ENCODE measurements at regions not wholly inside any gene's neighbourhood (a gene's known extent, or its start where the extent isn't known, plus 50 kb on each side); places are given as distances from the start of the nearest gene placed in this dataset.

DNA sequence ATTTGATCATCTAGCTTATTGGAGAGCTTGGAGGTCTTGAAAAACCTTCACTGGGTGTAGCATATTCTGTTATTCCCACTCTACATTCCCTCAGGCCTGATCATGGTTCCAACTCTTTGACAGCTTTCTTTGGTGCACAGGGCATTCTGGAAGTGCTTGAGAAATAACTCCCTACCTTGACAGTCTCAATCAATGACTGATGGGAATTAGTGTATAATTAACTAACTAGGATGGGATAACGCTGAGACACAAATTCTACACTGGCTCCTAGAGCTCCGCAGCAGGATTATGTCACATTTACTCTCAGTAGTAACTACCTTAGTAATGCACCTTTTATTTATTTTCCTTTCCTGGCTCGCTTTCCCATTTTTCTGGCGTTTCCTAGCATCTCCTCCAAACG lies 236.4 kb downstream of the MAP2K6 start:
- Mint-ChIP-seq H3K36me3 (ENCODE audit: unreplicated experiment) (no peaks in the 10 kb centered on the region), H3K27me3 (ENCODE audit: unreplicated experiment) (peaks cover 5% of the 10 kb centered on the region), H3K9me3 (ENCODE audit: unreplicated experiment) (peaks cover 4% of the 10 kb centered on the region), H3K27ac (ENCODE audit: unreplicated experiment) (no peak overlapping the region), H3K4me3 (ENCODE audit: unreplicated experiment) (no peak overlapping the region), H3K4me1 (ENCODE audit: unreplicated experiment) (peaks cover 19% of the 10 kb centered on the region)
- DNase-seq (ENCODE audit: extremely low spot score, unreplicated experiment): no peak
- TF ChIP-seq, protein P1, sequence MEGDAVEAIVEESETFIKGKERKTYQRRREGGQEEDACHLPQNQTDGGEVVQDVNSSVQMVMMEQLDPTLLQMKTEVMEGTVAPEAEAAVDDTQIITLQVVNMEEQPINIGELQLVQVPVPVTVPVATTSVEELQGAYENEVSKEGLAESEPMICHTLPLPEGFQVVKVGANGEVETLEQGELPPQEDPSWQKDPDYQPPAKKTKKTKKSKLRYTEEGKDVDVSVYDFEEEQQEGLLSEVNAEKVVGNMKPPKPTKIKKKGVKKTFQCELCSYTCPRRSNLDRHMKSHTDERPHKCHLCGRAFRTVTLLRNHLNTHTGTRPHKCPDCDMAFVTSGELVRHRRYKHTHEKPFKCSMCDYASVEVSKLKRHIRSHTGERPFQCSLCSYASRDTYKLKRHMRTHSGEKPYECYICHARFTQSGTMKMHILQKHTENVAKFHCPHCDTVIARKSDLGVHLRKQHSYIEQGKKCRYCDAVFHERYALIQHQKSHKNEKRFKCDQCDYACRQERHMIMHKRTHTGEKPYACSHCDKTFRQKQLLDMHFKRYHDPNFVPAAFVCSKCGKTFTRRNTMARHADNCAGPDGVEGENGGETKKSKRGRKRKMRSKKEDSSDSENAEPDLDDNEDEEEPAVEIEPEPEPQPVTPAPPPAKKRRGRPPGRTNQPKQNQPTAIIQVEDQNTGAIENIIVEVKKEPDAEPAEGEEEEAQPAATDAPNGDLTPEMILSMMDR (IDR thresholded peaks at IDR 0.05): no peak

DNA sequence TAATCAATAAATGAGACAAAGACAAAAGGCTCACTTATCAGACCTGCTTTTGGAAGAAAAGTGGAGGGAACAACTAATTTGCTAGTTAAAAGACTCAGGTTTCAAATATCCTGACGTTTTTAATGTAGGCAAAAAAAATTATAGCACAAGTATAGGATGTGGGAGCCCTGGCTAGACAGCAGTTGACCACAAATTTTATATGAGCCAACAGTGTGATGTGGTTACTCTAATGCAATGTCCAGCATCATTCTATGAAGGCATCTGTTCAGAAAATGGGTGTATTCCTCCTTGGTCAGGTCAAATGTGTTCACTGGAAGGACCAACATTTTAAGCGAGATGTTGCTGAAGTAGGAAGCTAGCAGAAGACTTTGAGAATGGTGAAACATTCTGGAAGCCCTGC lies 237.4 kb downstream of the MAP2K6 start:
- Mint-ChIP-seq H3K27me3 (ENCODE audit: unreplicated experiment) (peaks cover 5% of the 10 kb centered on the region), H3K4me3 (ENCODE audit: unreplicated experiment) (no peak overlapping the region), H3K36me3 (ENCODE audit: unreplicated experiment) (no peaks in the 10 kb centered on the region), H3K27ac (ENCODE audit: unreplicated experiment) (no peak overlapping the region), H3K4me1 (ENCODE audit: unreplicated experiment) (peaks cover 23% of the 10 kb centered on the region), H3K9me3 (ENCODE audit: unreplicated experiment) (peaks cover 4% of the 10 kb centered on the region)
- TF ChIP-seq, protein P1 (IDR thresholded peaks at IDR 0.05): no peak
- no peak for DNase-seq (ENCODE audit: extremely low spot score, unreplicated experiment)

DNA sequence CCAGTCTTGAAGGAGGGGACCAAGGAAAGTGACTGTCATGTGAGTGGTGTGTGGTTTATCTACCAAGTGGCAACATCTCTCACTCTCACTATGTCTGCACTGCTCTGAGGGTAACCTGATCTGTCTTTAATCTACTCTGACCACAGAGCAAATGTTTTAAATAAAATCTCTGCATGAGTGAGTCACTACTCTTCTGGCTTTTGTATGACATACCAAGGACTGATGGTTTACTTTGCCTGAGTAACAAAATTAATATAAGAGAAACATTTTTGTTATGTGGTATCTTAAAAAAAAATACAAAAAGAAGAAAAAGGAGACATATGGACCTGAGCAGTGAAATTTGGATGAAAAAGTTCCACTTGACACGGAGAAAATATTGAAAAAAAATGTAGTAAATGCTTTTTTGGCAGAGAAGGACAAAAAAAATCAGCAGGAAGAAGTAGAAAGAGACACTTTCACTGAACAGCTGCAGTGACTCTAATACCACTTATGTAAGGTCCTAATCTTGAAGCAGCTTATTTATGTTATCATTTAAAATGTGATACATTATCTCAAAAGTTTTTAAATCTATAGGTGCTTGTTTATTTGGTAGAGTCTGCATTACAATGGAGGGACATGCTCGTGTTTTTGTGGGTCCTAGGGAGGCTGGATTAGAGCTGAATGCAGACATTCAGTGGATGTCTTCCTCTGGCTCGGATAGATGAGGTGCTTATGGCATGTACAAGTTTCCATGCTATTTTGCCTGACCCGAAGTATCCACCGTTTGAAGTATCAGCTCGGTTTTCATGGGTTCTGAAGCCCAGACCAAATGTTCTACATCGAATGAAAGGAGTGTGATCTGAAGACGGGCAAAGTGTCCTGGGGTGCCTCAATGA lies 240.7 kb downstream of the MAP2K6 start:
- Mint-ChIP-seq H3K9me3 (ENCODE audit: unreplicated experiment) (peaks cover 8% of the 10 kb centered on the region), H3K4me3 (ENCODE audit: unreplicated experiment) (no peak overlapping the region), H3K36me3 (ENCODE audit: unreplicated experiment) (no peaks in the 10 kb centered on the region), H3K27me3 (ENCODE audit: unreplicated experiment) (peaks cover 5% of the 10 kb centered on the region), H3K27ac (ENCODE audit: unreplicated experiment) (peak overlapping the region; percentile 79), H3K4me1 (ENCODE audit: unreplicated experiment) (peaks cover 23% of the 10 kb centered on the region)
- TF ChIP-seq, protein P1 (IDR thresholded peaks at IDR 0.05): no peak
- no peak for DNase-seq (ENCODE audit: extremely low spot score, unreplicated experiment)

DNA sequence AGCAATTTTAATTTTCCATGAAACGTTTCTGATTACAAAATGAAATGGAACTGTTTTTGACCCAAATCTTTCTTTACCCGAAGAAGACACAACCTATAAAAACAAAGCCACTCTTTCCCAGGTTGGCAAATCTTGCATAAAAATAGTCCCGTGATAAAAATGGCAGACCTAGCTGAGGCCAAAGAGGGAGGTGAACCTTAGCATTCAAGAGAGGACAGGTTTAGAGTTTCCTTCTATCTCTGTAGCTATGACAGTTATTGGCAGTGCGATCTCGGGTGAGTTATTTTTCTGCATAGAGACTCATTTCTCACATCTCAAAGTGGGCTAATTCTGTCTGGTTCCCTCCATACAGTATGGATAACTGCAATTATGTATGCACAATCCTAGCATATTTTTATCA lies 241.4 kb downstream of the MAP2K6 start:
- Mint-ChIP-seq H3K27me3 (ENCODE audit: unreplicated experiment) (peaks cover 5% of the 10 kb centered on the region), H3K9me3 (ENCODE audit: unreplicated experiment) (peaks cover 8% of the 10 kb centered on the region), H3K27ac (ENCODE audit: unreplicated experiment) (no peak overlapping the region), H3K36me3 (ENCODE audit: unreplicated experiment) (no peaks in the 10 kb centered on the region), H3K4me3 (ENCODE audit: unreplicated experiment) (no peak overlapping the region), H3K4me1 (ENCODE audit: unreplicated experiment) (peaks cover 23% of the 10 kb centered on the region)
- TF ChIP-seq, protein P1 (IDR thresholded peaks at IDR 0.05): no peak
- no peak for DNase-seq (ENCODE audit: extremely low spot score, unreplicated experiment)

DNA sequence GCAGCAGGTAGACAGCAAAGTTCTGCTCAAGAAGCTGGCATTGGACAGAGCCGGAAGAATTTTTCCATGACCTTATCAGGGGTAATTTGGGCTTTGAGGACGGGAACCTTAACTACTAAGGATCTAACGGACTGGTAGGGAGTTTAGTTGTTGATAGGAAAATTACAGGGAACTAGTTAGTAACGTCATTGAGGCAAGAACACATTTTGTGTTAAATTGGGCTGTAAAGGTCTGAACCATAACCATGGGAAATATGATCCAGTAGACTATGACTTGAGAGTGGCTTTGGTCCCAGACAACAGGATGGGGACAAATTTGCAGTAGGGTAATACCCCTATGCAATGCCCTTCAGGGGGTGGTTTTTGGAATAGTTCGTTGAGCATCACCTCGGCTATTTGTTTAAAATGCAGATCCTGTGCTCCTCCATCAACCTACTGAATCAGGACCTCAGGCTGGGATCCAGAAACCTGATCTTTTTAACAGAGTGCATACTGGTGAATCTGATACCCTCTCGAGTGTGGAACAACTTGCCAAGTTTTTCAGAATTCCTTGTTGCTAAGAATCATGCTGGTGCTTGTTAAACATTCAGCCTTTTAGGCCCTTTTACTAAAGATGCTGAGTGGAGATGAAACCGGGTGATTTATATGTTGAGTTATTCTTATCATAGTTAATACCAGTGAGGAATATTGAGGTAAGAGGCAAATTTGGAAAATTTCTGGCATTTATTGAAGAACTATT lies 255.1 kb downstream of the MAP2K6 start:
- Mint-ChIP-seq H3K36me3 (ENCODE audit: unreplicated experiment) (no peaks in the 10 kb centered on the region), H3K27ac (ENCODE audit: unreplicated experiment) (no peak overlapping the region), H3K27me3 (ENCODE audit: unreplicated experiment) (no peaks in the 10 kb centered on the region), H3K4me3 (ENCODE audit: unreplicated experiment) (no peak overlapping the region), H3K9me3 (ENCODE audit: unreplicated experiment) (no peaks in the 10 kb centered on the region), H3K4me1 (ENCODE audit: unreplicated experiment) (no peaks in the 10 kb centered on the region)
- TF ChIP-seq, protein P1 (IDR thresholded peaks at IDR 0.05): no peak
- DNase-seq (ENCODE audit: extremely low spot score, unreplicated experiment): no peak

Data from osteocyte (in vitro differentiated cells).